Retina (tissue), 1 donor: ENCODE measurements at regions not wholly inside any gene's neighbourhood (a gene's known extent, or its start where the extent isn't known, plus 50 kb on each side); places are given as distances from the start of the nearest gene placed in this dataset.
"Not testable (repeated sequence)": the region's sequence is repeated elsewhere in the genome, so short reads cannot be mapped to it uniquely, and the experiment has no call there.

ENCODE experiments used
- DNase-seq: peaks from one replicate; pipeline ENCODE4 v3.0.0-alpha.2; 2016

GRCh38 chr14:81765651-81766275 lies 232.1 kb upstream of the SEL1L start:
- no peak for DNase-seq

- DNase-seq: no peak
These were observed 232.8 kb upstream of the SEL1L start for GRCh38 chr14:81766321-81766915.

DNA sequence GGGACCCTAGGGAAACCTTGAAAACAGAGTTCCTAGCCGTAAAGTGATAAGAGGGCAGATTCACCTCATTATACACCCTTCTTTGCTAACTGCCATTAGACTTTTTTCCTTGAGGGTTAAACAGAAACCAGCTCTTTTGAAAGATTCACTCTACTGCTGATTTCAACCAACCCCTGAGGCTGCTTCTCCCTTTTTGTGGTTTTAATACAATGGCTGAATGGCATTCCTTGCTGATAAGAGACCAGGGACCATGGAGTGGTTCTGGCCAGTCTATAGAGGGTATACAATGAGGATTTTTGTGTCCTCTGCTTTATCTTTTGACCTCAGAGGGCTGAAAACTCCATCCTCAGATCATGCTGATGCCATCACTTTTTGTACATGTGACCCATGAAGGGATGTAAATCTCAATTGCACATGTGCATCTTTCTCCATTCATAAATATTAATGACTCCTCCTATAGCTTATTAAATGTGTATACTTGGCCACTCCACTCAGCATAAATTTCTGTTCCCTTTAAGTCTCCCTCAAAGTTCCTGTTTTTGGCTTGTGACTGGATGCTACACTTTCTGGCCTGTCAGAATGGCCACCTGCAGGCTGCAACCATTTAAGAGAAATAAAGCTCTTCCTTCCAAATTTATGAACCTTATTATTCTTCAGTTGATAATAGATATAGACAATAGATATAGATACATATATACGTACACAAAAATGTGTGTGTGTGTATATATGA lies 233.8 kb upstream of the SEL1L start:
- DNase-seq: no peak

GRCh38 chr14:81771651-81772275 lies 238.1 kb upstream of the SEL1L start:
- no peak for DNase-seq

DNA sequence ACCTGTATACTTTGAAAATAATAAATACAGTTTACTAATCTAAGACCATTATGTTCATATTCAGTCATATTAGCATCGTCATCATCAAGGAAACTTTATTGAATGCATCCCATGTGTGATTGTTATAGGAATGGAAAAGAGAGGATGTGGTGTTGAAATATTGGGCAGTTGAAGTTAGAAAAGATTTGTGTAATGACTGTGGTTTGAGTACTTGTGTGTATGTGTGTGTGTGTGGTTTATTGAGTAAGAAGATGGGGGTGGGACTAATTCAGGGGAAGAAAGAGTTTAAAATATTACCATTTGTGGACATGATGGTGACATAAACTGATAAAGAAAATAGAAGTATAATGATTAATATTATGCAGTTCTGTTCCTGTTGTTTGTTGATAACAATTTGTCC lies 238.7 kb upstream of the SEL1L start:
- DNase-seq: no peak

GRCh38 chr14:81776531-81776930 lies 242.9 kb upstream of the SEL1L start:
- DNase-seq: no peak

- not testable (repeated sequence) for DNase-seq
These were observed 248.1 kb upstream of the SEL1L start for GRCh38 chr14:81781798-81782197.

- DNase-seq: no peak
These were observed 250.4 kb upstream of the SEL1L start for GRCh38 chr14:81784084-81784483.

- DNase-seq: no peak
These were observed 263.7 kb upstream of the SEL1L start for GRCh38 chr14:81797315-81797714.

- DNase-seq: no peak
These were observed 268.3 kb upstream of the SEL1L start for GRCh38 chr14:81801921-81802320.

GRCh38 chr14:81802341-81802740 lies 268.7 kb upstream of the SEL1L start:
- peak; percentile 38 for DNase-seq

DNA sequence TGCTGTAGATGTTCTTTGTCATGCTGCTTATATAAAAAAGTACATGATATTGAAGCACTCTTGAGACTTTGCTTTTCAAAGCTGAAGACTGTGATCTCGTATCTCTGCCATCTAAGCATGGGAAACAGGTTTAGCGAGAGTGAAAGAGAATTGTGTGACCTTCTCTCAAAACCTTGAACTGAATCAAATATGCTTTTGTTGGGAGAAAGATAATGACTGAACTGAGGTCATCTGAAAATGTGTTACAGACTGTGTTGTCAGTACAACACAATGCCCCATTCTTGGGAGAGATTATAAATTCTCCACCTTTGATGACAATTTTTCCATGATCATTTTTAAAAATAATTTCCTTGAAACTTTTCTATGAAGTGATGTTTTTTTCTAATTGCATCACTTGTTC lies 272.1 kb upstream of the SEL1L start:
- no peak for DNase-seq

- DNase-seq: no peak
These were observed 278.1 kb upstream of the SEL1L start for GRCh38 chr14:81811705-81812269.

DNA sequence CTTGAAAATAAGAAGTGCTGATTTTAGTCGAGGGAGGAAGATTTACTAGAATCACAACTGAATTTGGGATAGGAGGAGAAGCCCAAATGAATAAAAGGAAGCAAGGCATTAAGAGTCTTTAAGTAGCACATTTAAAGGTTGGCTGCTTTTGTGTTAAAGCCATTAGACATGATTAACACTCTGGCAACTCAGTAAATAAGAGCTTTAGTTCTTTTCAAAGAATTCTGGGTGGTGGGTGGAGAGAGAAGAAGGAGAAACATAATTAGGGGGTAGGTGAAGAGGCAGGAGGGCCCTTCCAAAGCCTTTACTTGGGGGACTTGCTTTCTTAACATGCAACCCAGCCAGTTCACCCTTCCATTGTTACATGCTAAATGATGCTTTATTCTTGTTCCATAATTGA lies 284.6 kb upstream of the SEL1L start:
- no peak for DNase-seq

DNA sequence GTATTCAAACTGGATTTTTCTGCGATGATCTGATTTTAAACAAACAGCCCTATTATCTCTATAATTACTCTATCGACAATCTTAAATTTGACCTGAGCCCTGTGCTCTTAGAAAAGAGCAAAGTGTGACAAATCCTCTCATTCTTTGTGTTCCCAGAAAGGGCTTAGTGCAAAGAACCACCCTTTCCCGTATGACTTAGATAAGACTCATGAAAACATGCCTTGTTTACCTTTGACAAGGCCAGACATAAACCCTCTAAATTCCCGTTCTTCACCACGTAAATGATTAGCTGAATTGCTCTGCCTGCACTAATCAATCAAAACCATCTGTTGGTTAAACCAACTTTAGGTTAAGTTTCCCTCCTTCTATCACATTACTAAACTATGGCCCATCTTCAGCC lies 285.7 kb upstream of the SEL1L start:
- no peak for DNase-seq

GRCh38 chr14:81819910-81820309 lies 286.3 kb upstream of the SEL1L start:
- DNase-seq: no peak

GRCh38 chr14:81826081-81826480 lies 292.4 kb upstream of the SEL1L start:
- peak; percentile 49 for DNase-seq

- DNase-seq: no peak
These were observed 295.8 kb upstream of the SEL1L start for GRCh38 chr14:81829447-81829846.

GRCh38 chr14:81831128-81831820 lies 297.6 kb upstream of the SEL1L start:
- no peak for DNase-seq

GRCh38 chr14:81834308-81834707 lies 300.7 kb upstream of the SEL1L start:
- no peak for DNase-seq

GRCh38 chr14:81837304-81837703 lies 303.7 kb upstream of the SEL1L start:
- no peak for DNase-seq

DNA sequence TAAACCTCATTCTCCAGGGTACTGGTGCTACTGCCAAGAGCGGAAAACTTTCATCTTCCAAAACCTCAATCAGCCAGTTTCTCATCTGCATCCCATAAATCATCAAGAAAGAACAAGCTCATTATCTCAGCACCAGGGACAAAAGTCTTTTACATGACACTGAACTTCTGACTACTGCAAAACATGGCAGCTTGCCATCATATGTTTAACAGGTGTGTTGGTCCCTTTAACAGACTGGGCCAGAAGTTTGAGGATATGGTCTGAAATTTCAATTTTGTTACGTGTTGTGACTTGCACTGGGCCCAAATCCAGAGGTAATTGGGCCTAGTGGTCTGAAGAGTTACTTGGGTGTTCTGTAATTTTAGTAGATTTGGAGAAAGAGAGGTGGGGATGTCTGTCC lies 305.4 kb upstream of the SEL1L start:
- DNase-seq: no peak

- no peak for DNase-seq
These were observed 307.7 kb upstream of the SEL1L start for GRCh38 chr14:81841346-81841745.
